Natural killer cell (primary cell): ENCODE measurements at regions not wholly inside any gene's neighbourhood (a gene's known extent, or its start where the extent isn't known, plus 50 kb on each side); places are given as distances from the start of the nearest gene placed in this dataset.
"Not testable (repeated sequence)": the region's sequence is repeated elsewhere in the genome, so short reads cannot be mapped to it uniquely, and the experiment has no call there.

ENCODE experiments used
- ATAC-seq, 3 donors: fragments of 150-1000 bp in 2 of 3; fragments of 200-7000 bp in 1 of 3; cut with Tn5 transposase; 1 replicate in 1 of 3; 2 replicates in 2 of 3; pipeline ENCODE4 v1.10.0; 2021; ENCODE audit warnings: mild to moderate bottlenecking in 2 of 3, moderate library complexity in 2 of 3
- DNase-seq, 2 donors: peaks; one replicate each; pipeline versions ENCODE4 v3.0.0 to v3.0.0-alpha.2; 2013 to 2021; ENCODE audit warnings: mixed read lengths in 1 of 2
- H3K27ac ChIP-seq: one replicate; pipeline ENCODE4 v1.5.1; 2013; ENCODE audit warnings: mild to moderate bottlenecking, low read length
- H3K27me3 ChIP-seq: one replicate; pipeline ENCODE4 v1.6.1; 2013; ENCODE audit warnings: low read length; ENCODE audit not compliant: control insufficient read depth, insufficient read depth
- H3K36me3 ChIP-seq: one replicate; pipeline ENCODE4 v1.6.1; 2013; ENCODE audit warnings: low read length; ENCODE audit not compliant: control insufficient read depth, insufficient read depth
- H3K4me1 ChIP-seq: one replicate; pipeline ENCODE4 v1.6.1; 2013; ENCODE audit warnings: low read length; ENCODE audit not compliant: control insufficient read depth, insufficient read depth
- H3K4me3 ChIP-seq: one replicate; pipeline ENCODE4 v1.5.1; 2013; ENCODE audit warnings: low read length
- H3K9me3 ChIP-seq: one replicate; pipeline ENCODE4 v1.6.1; 2013; ENCODE audit warnings: low read length; ENCODE audit not compliant: control insufficient read depth, insufficient read depth
- H3K27ac Mint-ChIP-seq, 2 donors: one replicate each; pipeline ENCODE4 v1.8.0; 2022; ENCODE audit warnings: mild to moderate bottlenecking in 2 of 2, mixed read lengths in 2 of 2, moderate library complexity in 1 of 2
- H3K27me3 Mint-ChIP-seq, 2 donors: one replicate each; pipeline ENCODE4 v1.8.0; 2022; ENCODE audit warnings: low read depth in 2 of 2, mixed read lengths in 2 of 2
- H3K36me3 Mint-ChIP-seq: one replicate; pipeline ENCODE4 v1.8.0; 2022; ENCODE audit warnings: mixed read lengths
- H3K4me1 Mint-ChIP-seq, 2 donors: one replicate each; pipeline ENCODE4 v1.8.0; 2022; ENCODE audit warnings: mixed read lengths in 2 of 2
- H3K4me3 Mint-ChIP-seq: one replicate; pipeline ENCODE4 v1.8.0; 2022; ENCODE audit warnings: mild to moderate bottlenecking, moderate library complexity, mixed read lengths
- H3K9me3 Mint-ChIP-seq, 2 donors: one replicate each; pipeline ENCODE4 v1.8.0; 2022; ENCODE audit warnings: mixed read lengths in 2 of 2
- CTCF ChIP-seq: fragments of 200-600 bp; IDR thresholded peaks from one replicate; pipeline ENCODE4 v1.8.0; 2022; ENCODE audit warnings: antibody characterized with exemption
- WGBS: methylation state at CpG from one replicate; pipeline ENCODE4 v1.1.7; 2013; ENCODE audit warnings: missing lambda C conversion rate; ENCODE audit not compliant: insufficient coverage; 5-methylcytosine and 5-hydroxymethylcytosine counted together
- intact Hi-C: fragments of 100-400 bp; cut with micrococcal nuclease; formaldehyde crosslinking; loops from one replicate; pipeline ENCODE4 v1.14.2; 2022

GRCh38 chr7:29684787-29685650 is 121.3 kb upstream of the WIPF3 start:
- Mint-ChIP-seq H3K27ac (peak overlapping the region; percentile 76 to 90), H3K9me3 (no peaks in the 10 kb centered on the region), H3K27me3 (no peaks in the 10 kb centered on the region), H3K4me1 (peaks cover 17 to 20% of the 10 kb centered on the region in 2 donors), H3K4me3 (peak overlapping the region; percentile 100), H3K36me3 (no peaks in the 10 kb centered on the region)
- under 1% methylated on average over 108 of the region's 114 CpGs for WGBS
- no peak for TF ChIP-seq CTCF
- no peaks in the 10 kb centered on the region for H3K4me1 ChIP-seq
- DNase-seq (peak; percentile 54 to 58), ATAC-seq (peak; percentile 71 to 77 (median 75))
- H3K36me3 ChIP-seq = no peaks in the 10 kb centered on the region
- H3K9me3 ChIP-seq = no peaks in the 10 kb centered on the region
- H3K27ac ChIP-seq = no peak overlapping the region
- intact Hi-C loops = no loop called here
- H3K4me3 ChIP-seq = peak overlapping the region; percentile 36
- no peaks in the 10 kb centered on the region for H3K27me3 ChIP-seq

GRCh38 chr7:29685651-29686271 is 120.5 kb upstream of the WIPF3 start:
- Mint-ChIP-seq H3K27ac (peak overlapping the region in 1 of 2 donors; percentile 90), H3K4me1 (peaks cover 15 to 17% of the 10 kb centered on the region in 2 donors), H3K4me3 (peak overlapping the region; percentile 100)
- DNase-seq, H3K36me3 Mint-ChIP-seq, ATAC-seq, H3K27me3 ChIP-seq, H3K27me3 Mint-ChIP-seq, H3K27ac ChIP-seq, H3K4me1 ChIP-seq, H3K9me3 ChIP-seq, H3K9me3 Mint-ChIP-seq, H3K36me3 ChIP-seq, intact Hi-C loops: not testable (repeated sequence)
- WGBS = no CpG with 5 or more reads among the region's 21 CpGs
- peak overlapping the region; percentile 36 for H3K4me3 ChIP-seq

- H3K36me3 Mint-ChIP-seq, intact Hi-C loops, H3K4me3 ChIP-seq, H3K9me3 ChIP-seq, H3K9me3 Mint-ChIP-seq, H3K27ac Mint-ChIP-seq, DNase-seq, H3K27me3 ChIP-seq, H3K4me1 ChIP-seq, ATAC-seq, H3K4me3 Mint-ChIP-seq, H3K36me3 ChIP-seq, H3K4me1 Mint-ChIP-seq, H3K27ac ChIP-seq, H3K27me3 Mint-ChIP-seq: not testable (repeated sequence)
- WGBS = 60% methylated on average over 1 of the region's 4 CpGs
Measured at GRCh38 chr7:29690510-29690909, 115.8 kb upstream of the WIPF3 start.

GRCh38 chr7:29696402-29696801 is 109.9 kb upstream of the WIPF3 start:
- H3K4me1 ChIP-seq, H3K27me3 Mint-ChIP-seq, DNase-seq, H3K9me3 ChIP-seq, H3K27ac ChIP-seq, H3K4me3 ChIP-seq, H3K27me3 ChIP-seq, H3K4me1 Mint-ChIP-seq, H3K27ac Mint-ChIP-seq, intact Hi-C loops, H3K4me3 Mint-ChIP-seq, H3K36me3 ChIP-seq, ATAC-seq, H3K9me3 Mint-ChIP-seq, H3K36me3 Mint-ChIP-seq: not testable (repeated sequence)
- WGBS = no CpG with 5 or more reads among the region's 5 CpGs

GRCh38 chr7:29699723-29700122 is 106.6 kb upstream of the WIPF3 start:
- H3K4me3 ChIP-seq, H3K4me1 ChIP-seq, H3K27me3 ChIP-seq, intact Hi-C loops, H3K27ac ChIP-seq, H3K4me1 Mint-ChIP-seq, H3K4me3 Mint-ChIP-seq, H3K36me3 ChIP-seq, DNase-seq, H3K36me3 Mint-ChIP-seq, H3K9me3 Mint-ChIP-seq, ATAC-seq, H3K27me3 Mint-ChIP-seq, H3K9me3 ChIP-seq, H3K27ac Mint-ChIP-seq: not testable (repeated sequence)
- no CpG with 5 or more reads among the region's 2 CpGs for WGBS

- intact Hi-C loops, H3K9me3 ChIP-seq, H3K4me3 ChIP-seq, ATAC-seq, H3K27me3 ChIP-seq, H3K27ac ChIP-seq, H3K4me3 Mint-ChIP-seq, H3K36me3 ChIP-seq, H3K27ac Mint-ChIP-seq, H3K9me3 Mint-ChIP-seq, H3K36me3 Mint-ChIP-seq, H3K4me1 ChIP-seq, DNase-seq, H3K4me1 Mint-ChIP-seq: not testable (repeated sequence)
- peaks cover 4 to 15% of the 10 kb centered on the region in 2 donors for H3K27me3 Mint-ChIP-seq
- WGBS = 100% methylated on average over 1 of the region's 1 CpG
Measured at GRCh38 chr7:29701540-29701939, 104.8 kb upstream of the WIPF3 start.

- intact Hi-C loops, H3K4me1 ChIP-seq, H3K9me3 ChIP-seq, H3K27ac Mint-ChIP-seq, H3K4me1 Mint-ChIP-seq, H3K36me3 Mint-ChIP-seq, H3K36me3 ChIP-seq, H3K9me3 Mint-ChIP-seq, ATAC-seq, H3K4me3 Mint-ChIP-seq, DNase-seq, H3K4me3 ChIP-seq, H3K27me3 ChIP-seq, H3K27ac ChIP-seq: not testable (repeated sequence)
- H3K27me3 Mint-ChIP-seq = peaks cover 14 to 27% of the 10 kb centered on the region in 2 donors
- WGBS = 96% methylated on average over 3 of the region's 4 CpGs
Measured at GRCh38 chr7:29703830-29704229, 102.5 kb upstream of the WIPF3 start.
